Tibial nerve (tissue), 3 donors: ENCODE measurements at regions not wholly inside any gene's neighbourhood (a gene's known extent, or its start where the extent isn't known, plus 50 kb on each side); places are given as distances from the start of the nearest gene placed in this dataset.

Experiments
- POLR2A ChIP-seq, 2 donors: fragments of 450-650 bp; IDR thresholded peaks; one replicate each; pipeline ENCODE4 v1.6.1; 2017; ENCODE audit warnings: antibody characterized with exemption in 2 of 2, mild to moderate bottlenecking in 2 of 2, moderate library complexity in 2 of 2
- TF ChIP-seq, protein P1 (sequence below), 5 experiments: fragments of 200-600 bp in 3 of 5; fragments of 450-650 bp in 2 of 5; sonication (generic) in 3 of 5; IDR thresholded peaks; one replicate each; pipeline ENCODE4 v1.5.1; 2016 to 2019; ENCODE audit warnings: antibody characterized with exemption in 5 of 5, mild to moderate bottlenecking in 3 of 5, moderate library complexity in 2 of 5

- TF ChIP-seq, protein P1, sequence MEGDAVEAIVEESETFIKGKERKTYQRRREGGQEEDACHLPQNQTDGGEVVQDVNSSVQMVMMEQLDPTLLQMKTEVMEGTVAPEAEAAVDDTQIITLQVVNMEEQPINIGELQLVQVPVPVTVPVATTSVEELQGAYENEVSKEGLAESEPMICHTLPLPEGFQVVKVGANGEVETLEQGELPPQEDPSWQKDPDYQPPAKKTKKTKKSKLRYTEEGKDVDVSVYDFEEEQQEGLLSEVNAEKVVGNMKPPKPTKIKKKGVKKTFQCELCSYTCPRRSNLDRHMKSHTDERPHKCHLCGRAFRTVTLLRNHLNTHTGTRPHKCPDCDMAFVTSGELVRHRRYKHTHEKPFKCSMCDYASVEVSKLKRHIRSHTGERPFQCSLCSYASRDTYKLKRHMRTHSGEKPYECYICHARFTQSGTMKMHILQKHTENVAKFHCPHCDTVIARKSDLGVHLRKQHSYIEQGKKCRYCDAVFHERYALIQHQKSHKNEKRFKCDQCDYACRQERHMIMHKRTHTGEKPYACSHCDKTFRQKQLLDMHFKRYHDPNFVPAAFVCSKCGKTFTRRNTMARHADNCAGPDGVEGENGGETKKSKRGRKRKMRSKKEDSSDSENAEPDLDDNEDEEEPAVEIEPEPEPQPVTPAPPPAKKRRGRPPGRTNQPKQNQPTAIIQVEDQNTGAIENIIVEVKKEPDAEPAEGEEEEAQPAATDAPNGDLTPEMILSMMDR (IDR thresholded peaks at IDR 0.05): no peak
- no peak for TF ChIP-seq POLR2A (IDR thresholded peaks at IDR 0.05)
These were observed 955.4 kb upstream of the ADGRB3 start for GRCh38 chr6:67679566-67680296.
